Activated T-cell treated with anti-CD3 and anti-CD28 coated beads for 1 hour (primary cell): ENCODE measurements at regions not wholly inside any gene's neighbourhood (a gene's known extent, or its start where the extent isn't known, plus 50 kb on each side); places are given as distances from the start of the nearest gene placed in this dataset.
"Not testable (repeated sequence)": the region's sequence is repeated elsewhere in the genome, so short reads cannot be mapped to it uniquely, and the experiment has no call there.

Experiments
- DNase-seq: peaks from one replicate; pipeline ENCODE4 v3.0.0-alpha.2; 2020; ENCODE audit warnings: low read depth

GRCh38 chr5:130324953-130325671 is 420.8 kb downstream of the CHSY3 start:
- no peak for DNase-seq

GRCh38 chr5:130323804-130324454 is 419.7 kb downstream of the CHSY3 start:
- no peak for DNase-seq

GRCh38 chr5:130321931-130322330 is 417.7 kb downstream of the CHSY3 start:
- DNase-seq = no peak

GRCh38 chr5:130316971-130317680 is 412.9 kb downstream of the CHSY3 start:
- no peak for DNase-seq

GRCh38 chr5:130295235-130295634 is 391.0 kb downstream of the CHSY3 start:
- no peak for DNase-seq

GRCh38 chr5:130294798-130295197 is 390.5 kb downstream of the CHSY3 start:
- DNase-seq = not testable (repeated sequence)

- DNase-seq = no peak
Measured at GRCh38 chr5:130290219-130290618, 386.0 kb downstream of the CHSY3 start.

GRCh38 chr5:130289132-130290088 is 385.1 kb downstream of the CHSY3 start:
- no peak for DNase-seq

- no peak for DNase-seq
Measured at GRCh38 chr5:130287438-130287837, 383.2 kb downstream of the CHSY3 start.

GRCh38 chr5:130286971-130287370 is 382.7 kb downstream of the CHSY3 start:
- DNase-seq = no peak

GRCh38 chr5:130282049-130282448 is 377.8 kb downstream of the CHSY3 start:
- no peak for DNase-seq

- DNase-seq = no peak
Measured at GRCh38 chr5:130280528-130281217, 376.4 kb downstream of the CHSY3 start.

GRCh38 chr5:130279386-130279785 is 375.1 kb downstream of the CHSY3 start:
- DNase-seq = no peak

GRCh38 chr5:130278136-130278535 is 373.9 kb downstream of the CHSY3 start:
- DNase-seq = no peak

GRCh38 chr5:130277522-130277921 is 373.3 kb downstream of the CHSY3 start:
- no peak for DNase-seq

GRCh38 chr5:130277002-130277401 is 372.7 kb downstream of the CHSY3 start:
- no peak for DNase-seq

GRCh38 chr5:130272837-130273236 is 368.6 kb downstream of the CHSY3 start:
- DNase-seq = no peak

GRCh38 chr5:130270786-130271185 is 366.5 kb downstream of the CHSY3 start:
- DNase-seq = no peak

- no peak for DNase-seq
Measured at GRCh38 chr5:130268489-130268888, 364.2 kb downstream of the CHSY3 start.

GRCh38 chr5:130267926-130268325 is 363.7 kb downstream of the CHSY3 start:
- DNase-seq = no peak

GRCh38 chr5:130260481-130260880 is 356.2 kb downstream of the CHSY3 start:
- DNase-seq = no peak
